CD4-positive, CD25-positive, alpha-beta regulatory T cell (primary cell): ENCODE measurements at regions not wholly inside any gene's neighbourhood (a gene's known extent, or its start where the extent isn't known, plus 50 kb on each side); places are given as distances from the start of the nearest gene placed in this dataset.

Source experiments
- ATAC-seq, 2 donors: fragments of 150-1000 bp; cut with Tn5 transposase; one replicate each; pipeline ENCODE4 v1.10.0; 2021; ENCODE audit warnings: low read depth in 2 of 2, moderate number of reproducible peaks in 2 of 2, moderate library complexity in 1 of 2
- DNase-seq, 3 donors: peaks; one replicate each; pipeline versions ENCODE4 v3.0.0 to v3.0.0-alpha.2; 2012 to 2022; ENCODE audit warnings: mixed read lengths in 1 of 3
- H3K27ac ChIP-seq: one replicate; pipeline ENCODE4 v1.7.0; 2013; ENCODE audit warnings: mild to moderate bottlenecking, low read length; ENCODE audit not compliant: insufficient read depth, poor library complexity, severe bottlenecking
- H3K27me3 ChIP-seq: one replicate; pipeline ENCODE4 v1.7.0; 2013; ENCODE audit warnings: low read length; ENCODE audit not compliant: control insufficient read depth, insufficient read depth
- H3K36me3 ChIP-seq: one replicate; pipeline ENCODE4 v1.7.0; 2013; ENCODE audit warnings: mild to moderate bottlenecking, low read length, moderate library complexity; ENCODE audit not compliant: control insufficient read depth, insufficient read depth
- H3K4me1 ChIP-seq: 2 replicates; pipeline ENCODE4 v1.7.0; 2013; ENCODE audit warnings: mild to moderate bottlenecking, low read length; ENCODE audit not compliant: insufficient read depth, control insufficient read depth, poor library complexity, severe bottlenecking
- H3K4me3 ChIP-seq: one replicate; pipeline ENCODE4 v1.7.0; 2013; ENCODE audit warnings: low read depth, mild to moderate bottlenecking, low read length, moderate library complexity
- H3K9me3 ChIP-seq, 2 experiments: 1 replicate in 1 of 2; 2 replicates in 1 of 2; pipeline ENCODE4 v1.7.0; 2013; ENCODE audit warnings: low read length in 2 of 2, mild to moderate bottlenecking in 1 of 2, moderate library complexity in 1 of 2; ENCODE audit not compliant: control insufficient read depth in 2 of 2
- H3K27ac Mint-ChIP-seq, 3 donors: one replicate each; pipeline ENCODE4 v1.8.0; 2020 to 2022; ENCODE audit warnings: mild to moderate bottlenecking in 3 of 3, mixed read lengths in 3 of 3, moderate library complexity in 2 of 3
- H3K27me3 Mint-ChIP-seq: one replicate; pipeline ENCODE4 v1.8.0; 2022; ENCODE audit warnings: mild to moderate bottlenecking, mixed read lengths
- H3K36me3 Mint-ChIP-seq: one replicate; pipeline ENCODE4 v1.8.0; 2020; ENCODE audit warnings: mixed read lengths
- H3K4me1 Mint-ChIP-seq, 4 donors: one replicate each; pipeline ENCODE4 v1.8.0; 2020 to 2022; ENCODE audit warnings: mixed read lengths in 4 of 4, mild to moderate bottlenecking in 1 of 4
- H3K4me3 Mint-ChIP-seq, 4 donors: one replicate each; pipeline ENCODE4 v1.8.0; 2020 to 2022; ENCODE audit warnings: mild to moderate bottlenecking in 4 of 4, mixed read lengths in 4 of 4, moderate library complexity in 3 of 4
- H3K9me3 Mint-ChIP-seq, 7 donors: one replicate each; pipeline ENCODE4 v1.8.0; 2020 to 2022; ENCODE audit warnings: mixed read lengths in 7 of 7, mild to moderate bottlenecking in 3 of 7, moderate library complexity in 2 of 7

- Mint-ChIP-seq H3K4me1 (peaks cover 18 to 75% (median 48%) of the 10 kb centered on the region in 4 donors), H3K4me3 (peak overlapping the region in 1 of 4 donors; percentile 4), H3K27me3 (no peaks in the 10 kb centered on the region), H3K9me3 (peaks cover 0 to 1% (median 0%) of the 10 kb centered on the region in 7 donors), H3K36me3 (peaks cover 5% of the 10 kb centered on the region), H3K27ac (peak overlapping the region in 1 of 3 donors; percentile 48)
- no peaks in the 10 kb centered on the region for H3K36me3 ChIP-seq
- ATAC-seq (no peak), DNase-seq (no peak)
- no peak overlapping the region for H3K27ac ChIP-seq
- no peaks in the 10 kb centered on the region for H3K27me3 ChIP-seq
- peaks cover 10% of the 10 kb centered on the region for H3K4me1 ChIP-seq
- H3K9me3 ChIP-seq: no peaks in the 10 kb centered on the region
- no peak overlapping the region for H3K4me3 ChIP-seq
Observed at GRCh38 chr3:42019953-42020260, 58.0 kb upstream of the ULK4 start.

GRCh38 chr3:42019144-42019952 lies 57.4 kb upstream of the ULK4 start:
- Histone ChIP-seq H3K4me1 (peaks cover 12% of the 10 kb centered on the region), H3K9me3 (no peaks in the 10 kb centered on the region), H3K27me3 (no peaks in the 10 kb centered on the region), H3K27ac (no peak overlapping the region), H3K4me3 (no peak overlapping the region), H3K36me3 (no peaks in the 10 kb centered on the region)
- Mint-ChIP-seq H3K27ac (no peak overlapping the region), H3K36me3 (peaks cover 5% of the 10 kb centered on the region), H3K4me3 (peak overlapping the region in 1 of 4 donors; percentile 4), H3K9me3 (peaks cover 0 to 1% (median 0%) of the 10 kb centered on the region in 7 donors), H3K4me1 (peaks cover 21 to 75% (median 49%) of the 10 kb centered on the region in 4 donors), H3K27me3 (no peaks in the 10 kb centered on the region)
- no peak for ATAC-seq
- no peak for DNase-seq

- DNase-seq (peak in 1 of 3 donors; percentile 33), ATAC-seq (no peak)
- H3K36me3 ChIP-seq: no peaks in the 10 kb centered on the region
- H3K4me1 Mint-ChIP-seq: peaks cover 11 to 52% (median 34%) of the 10 kb centered on the region in 4 donors
- H3K27me3 ChIP-seq: no peaks in the 10 kb centered on the region
- peak overlapping the region; percentile 89 to 93 (median 92) for H3K27ac Mint-ChIP-seq
- H3K9me3 Mint-ChIP-seq: peaks cover 0 to 2% (median 0%) of the 10 kb centered on the region in 7 donors
- peak overlapping the region; percentile 92 to 97 (median 94) for H3K4me3 Mint-ChIP-seq
- H3K27me3 Mint-ChIP-seq: no peaks in the 10 kb centered on the region
- H3K36me3 Mint-ChIP-seq: no peaks in the 10 kb centered on the region
- no peaks in the 10 kb centered on the region for H3K9me3 ChIP-seq
- H3K4me1 ChIP-seq: peaks cover 26% of the 10 kb centered on the region
- peak overlapping the region; percentile 80 for H3K4me3 ChIP-seq
- H3K27ac ChIP-seq: no peak overlapping the region
Observed at GRCh38 chr3:42014921-42015533, 53.1 kb upstream of the ULK4 start.

GRCh38 chr3:42014458-42014920 lies 52.6 kb upstream of the ULK4 start:
- no peaks in the 10 kb centered on the region for H3K27me3 Mint-ChIP-seq
- no peaks in the 10 kb centered on the region for H3K9me3 ChIP-seq
- peak overlapping the region; percentile 80 for H3K4me3 ChIP-seq
- no peak overlapping the region for H3K27ac ChIP-seq
- H3K27ac Mint-ChIP-seq: peak overlapping the region; percentile 85 to 92 (median 89)
- H3K36me3 ChIP-seq: no peaks in the 10 kb centered on the region
- H3K27me3 ChIP-seq: no peaks in the 10 kb centered on the region
- peaks cover 0 to 2% (median 0%) of the 10 kb centered on the region in 7 donors for H3K9me3 Mint-ChIP-seq
- H3K4me1 ChIP-seq: peaks cover 26% of the 10 kb centered on the region
- no peak for ATAC-seq
- H3K4me1 Mint-ChIP-seq: peaks cover 11 to 47% (median 33%) of the 10 kb centered on the region in 4 donors
- H3K36me3 Mint-ChIP-seq: no peaks in the 10 kb centered on the region
- H3K4me3 Mint-ChIP-seq: peak overlapping the region; percentile 92 to 97 (median 94)
- DNase-seq: peak in 1 of 3 donors; percentile 58

- Mint-ChIP-seq H3K27ac (peak overlapping the region; percentile 85 to 92 (median 89)), H3K27me3 (no peaks in the 10 kb centered on the region), H3K4me3 (peak overlapping the region; percentile 92 to 97 (median 94)), H3K36me3 (no peaks in the 10 kb centered on the region), H3K9me3 (peaks cover 0 to 2% (median 0%) of the 10 kb centered on the region in 7 donors), H3K4me1 (peaks cover 11 to 43% (median 33%) of the 10 kb centered on the region in 4 donors)
- H3K9me3 ChIP-seq: no peaks in the 10 kb centered on the region
- peak overlapping the region; percentile 23 for H3K27ac ChIP-seq
- peaks cover 26% of the 10 kb centered on the region for H3K4me1 ChIP-seq
- H3K27me3 ChIP-seq: no peaks in the 10 kb centered on the region
- ATAC-seq (peak in 1 of 2 donors; percentile 4), DNase-seq (peak; percentile 16 to 53 (median 28))
- H3K4me3 ChIP-seq: peak overlapping the region; percentile 80
- H3K36me3 ChIP-seq: no peaks in the 10 kb centered on the region
Observed at GRCh38 chr3:42013691-42014457, 52.0 kb upstream of the ULK4 start.

- Mint-ChIP-seq H3K27me3 (no peaks in the 10 kb centered on the region), H3K4me3 (peak overlapping the region; percentile 88 to 94 (median 92)), H3K27ac (peak overlapping the region; percentile 58 to 98 (median 94)), H3K4me1 (peaks cover 11 to 39% (median 28%) of the 10 kb centered on the region in 4 donors), H3K9me3 (peaks cover 0 to 2% (median 0%) of the 10 kb centered on the region in 7 donors), H3K36me3 (no peaks in the 10 kb centered on the region)
- Histone ChIP-seq H3K27ac (peak overlapping the region; percentile 84), H3K4me1 (peaks cover 26% of the 10 kb centered on the region), H3K36me3 (no peaks in the 10 kb centered on the region), H3K9me3 (no peaks in the 10 kb centered on the region), H3K4me3 (peak overlapping the region; percentile 70), H3K27me3 (no peaks in the 10 kb centered on the region)
- ATAC-seq: peak; percentile 70 to 77
- DNase-seq: peak; percentile 61 to 84 (median 68)
Observed at GRCh38 chr3:42012935-42013690, 51.2 kb upstream of the ULK4 start.
